Endothelial cell of umbilical vein (primary cell): ENCODE measurements at regions not wholly inside any gene's neighbourhood (a gene's known extent, or its start where the extent isn't known, plus 50 kb on each side); places are given as distances from the start of the nearest gene placed in this dataset.

Experiments used
- BruUV-seq: library from RNA; stranded (reverse); fragments of 400-500 nt; replicated peaks from 2 replicates; lab custom pipeline; 2021; lab: Mats Ljungman, UMichigan
- CTCF ChIA-PET: fragments of 300-600, 350-600 bp; sonication (Branson Sonifier 250); formaldehyde crosslinking; loops from one replicate; lab custom pipeline; 2021; ENCODE audit warnings: antibody characterized with exemption, inconsistent platforms; lab: Charles Lee
- POLR2A ChIA-PET: fragments of 300-600, 350-600 bp; sonication (Branson Sonifier 250); formaldehyde crosslinking; loops from one replicate; lab custom pipeline; 2021; ENCODE audit warnings: antibody characterized with exemption, inconsistent platforms; lab: Charles Lee
- DNase-seq: peaks from one replicate; pipeline ENCODE4 v3.0.0-alpha.2; 2011; ENCODE audit warnings: low read depth, low spot score
- FAIRE-seq: peaks from 2 replicates; lab custom pipeline; 2011; peaks lifted over from hg19 to GRCh38; lab: Jason Lieb, UNC
- H2AFZ ChIP-seq: 2 replicates; pipeline ENCODE4 v1.6.0; 2012; ENCODE audit warnings: low read depth, low read length, control low read depth, inconsistent platforms
- H3K27ac ChIP-seq: 2 replicates; pipeline ENCODE4 v1.5.1; 2011; ENCODE audit warnings: low read depth, mild to moderate bottlenecking, control low read depth, low read length, moderate library complexity; ENCODE audit not compliant: insufficient read depth
- H3K27me3 ChIP-seq, 2 experiments: 2 replicates each; pipeline versions ENCODE4 v1.6.0 to v1.6.1; 2011; ENCODE audit warnings: low read length in 2 of 2, mixed read lengths in 1 of 2; ENCODE audit not compliant: control insufficient read depth in 2 of 2, insufficient read depth in 2 of 2
- H3K36me3 ChIP-seq, 2 experiments: 2 replicates in 1 of 2; 3 replicates in 1 of 2; pipeline ENCODE4 v1.5.1; 2011; ENCODE audit warnings: low read length in 2 of 2, mild to moderate bottlenecking in 1 of 2, moderate library complexity in 1 of 2; ENCODE audit not compliant: control insufficient read depth in 2 of 2, insufficient read depth in 2 of 2; ENCODE audit errors: extremely low read depth in 1 of 2
- H3K4me1 ChIP-seq: 3 replicates; pipeline ENCODE4 v1.5.1; 2011; ENCODE audit warnings: mild to moderate bottlenecking, low read length; ENCODE audit not compliant: control insufficient read depth, insufficient read depth; ENCODE audit errors: extremely low read depth
- H3K4me2 ChIP-seq: 2 replicates; pipeline ENCODE4 v1.6.1; 2011; ENCODE audit warnings: low read length, control low read depth, mixed read lengths; ENCODE audit not compliant: insufficient read depth
- H3K4me3 ChIP-seq, 3 experiments: fragments of 200-600 bp in 1 of 3; sonication (generic), shearing (Covaris generic) in 1 of 3; replicated peaks in 1 of 3; 2 replicates each; pipeline ENCODE4 v1.5.1; 2011 to 2016; ENCODE audit warnings: control low read depth in 3 of 3, low read length in 3 of 3, mild to moderate bottlenecking in 2 of 3, inconsistent platforms in 1 of 3, low read depth in 1 of 3, moderate library complexity in 1 of 3; ENCODE audit not compliant: insufficient read depth in 1 of 3
- H3K79me2 ChIP-seq: 2 replicates; pipeline ENCODE4 v1.6.0; 2012; ENCODE audit warnings: low read length, inconsistent platforms; ENCODE audit not compliant: control insufficient read depth, insufficient read depth
- H3K9ac ChIP-seq: replicated peaks from 2 replicates; pipeline ENCODE3; 2011; ENCODE audit warnings: low read length, control low read depth; ENCODE audit not compliant: insufficient read depth; ENCODE audit errors: extremely low read depth
- H3K9me1 ChIP-seq: replicated peaks from 3 replicates; pipeline ENCODE4 v1.6.0; 2011; ENCODE audit warnings: mild to moderate bottlenecking, low read length; ENCODE audit not compliant: control insufficient read depth, insufficient read depth; ENCODE audit errors: extremely low read depth
- H3K9me3 ChIP-seq: replicated peaks from 2 replicates; pipeline ENCODE4 v1.5.1; 2012; ENCODE audit warnings: low read length, inconsistent platforms; ENCODE audit not compliant: control insufficient read depth, insufficient read depth
- H4K20me1 ChIP-seq: replicated peaks from 2 replicates; pipeline ENCODE3; 2011; ENCODE audit warnings: mild to moderate bottlenecking, low read length; ENCODE audit not compliant: control insufficient read depth, insufficient read depth; ENCODE audit errors: extremely low read depth
- EZH2 ChIP-seq: IDR thresholded peaks from 2 replicates; pipeline ENCODE4 v1.6.1; 2012; ENCODE audit warnings: borderline replicate concordance, low read depth, mild to moderate bottlenecking, moderate library complexity, low read length, inconsistent platforms; ENCODE audit not compliant: severe bottlenecking
- FOS ChIP-seq: IDR thresholded peaks from 2 replicates; pipeline ENCODE4 v1.6.1; 2011; ENCODE audit warnings: mild to moderate bottlenecking, low read length, moderate library complexity, borderline replicate concordance; ENCODE audit not compliant: insufficient read depth
- GATA2 ChIP-seq: IDR thresholded peaks from 2 replicates; pipeline ENCODE4 v1.7.0; 2011; ENCODE audit warnings: low read depth, mild to moderate bottlenecking, moderate library complexity, mixed read lengths, low read length; ENCODE audit not compliant: insufficient read length, insufficient read depth
- JUN ChIP-seq: IDR thresholded peaks from 2 replicates; pipeline ENCODE4 v1.6.1; 2011; ENCODE audit warnings: borderline replicate concordance, low read depth; ENCODE audit not compliant: insufficient read length, insufficient read depth
- MYC ChIP-seq: IDR thresholded peaks from one replicate; pipeline ENCODE4 v1.6.1; 2011; ENCODE audit warnings: mild to moderate bottlenecking, low read depth, low read length
- POLR2A ChIP-seq: IDR thresholded peaks from 2 replicates; pipeline ENCODE4 v1.6.1; 2012; ENCODE audit warnings: low read depth, mild to moderate bottlenecking, control low read depth, low read length
- POLR2AphosphoS5 ChIP-seq: IDR thresholded peaks from 2 replicates; pipeline ENCODE4 v1.6.1; 2012; ENCODE audit warnings: low read depth, mild to moderate bottlenecking, control low read depth, low read length, moderate library complexity; ENCODE audit not compliant: insufficient read depth
- dilution Hi-C: fragments of 300-500 bp; cut with MboI; formaldehyde crosslinking; loops from one replicate; pipeline ENCODE4 v1.15.0; 2019; ENCODE audit warnings: low sequenced_read_pairs; ENCODE audit not compliant: extremely low pct_ligation_motif_present
- intact Hi-C: fragments of 100-400 bp; cut with micrococcal nuclease; formaldehyde crosslinking; loops from one replicate; pipeline ENCODE4 v1.10.0; 2022
- TF ChIP-seq, protein P1 (sequence below), 2 donors: IDR thresholded peaks; 1 replicate in 1 of 2; 2 replicates in 1 of 2; pipeline ENCODE4 v1.5.1; 2011; ENCODE audit warnings: low read length in 2 of 2, mild to moderate bottlenecking in 2 of 2, moderate library complexity in 2 of 2, control low read depth in 1 of 2, inconsistent platforms in 1 of 2, low read depth in 1 of 2; ENCODE audit not compliant: insufficient read depth in 1 of 2; ENCODE audit errors: extremely low read depth in 1 of 2
- TF ChIP-seq, protein P2 (sequence below): IDR thresholded peaks from 2 replicates; pipeline ENCODE4 v1.6.1; 2011; ENCODE audit not compliant: insufficient read depth, insufficient read length

DNA sequence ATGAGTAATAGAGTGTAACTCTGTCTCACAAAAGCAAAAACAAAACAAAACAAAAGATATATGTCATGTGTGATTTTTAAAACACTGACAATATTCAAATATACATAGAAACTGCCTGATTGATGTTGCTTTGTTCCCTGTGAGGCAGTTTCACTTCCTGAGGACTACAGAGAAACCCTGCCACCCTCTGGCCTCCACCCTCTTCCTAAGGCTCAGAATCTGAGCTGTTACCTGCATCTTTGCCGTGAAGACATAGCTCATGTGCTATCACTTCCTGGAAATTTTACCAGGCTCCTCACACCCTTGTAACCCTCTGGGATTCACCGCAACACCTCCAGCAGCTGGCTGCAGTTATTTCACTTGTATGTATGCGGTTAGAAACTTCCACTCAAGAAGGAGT, 831.0 kb downstream of the NLGN4Y start:
- dilution Hi-C loops (no loop called here), intact Hi-C loops (no loop called here)
- ChIA-PET CTCF (no interaction called here), POLR2A (no interaction called here)
- H3K27ac ChIP-seq: no peak overlapping the region
- no peak overlapping the region for H3K9ac ChIP-seq
- no peaks in the 10 kb centered on the region for H3K4me1 ChIP-seq
- H3K36me3 ChIP-seq: no peaks in the 10 kb centered on the region
- TF ChIP-seq, protein P1, sequence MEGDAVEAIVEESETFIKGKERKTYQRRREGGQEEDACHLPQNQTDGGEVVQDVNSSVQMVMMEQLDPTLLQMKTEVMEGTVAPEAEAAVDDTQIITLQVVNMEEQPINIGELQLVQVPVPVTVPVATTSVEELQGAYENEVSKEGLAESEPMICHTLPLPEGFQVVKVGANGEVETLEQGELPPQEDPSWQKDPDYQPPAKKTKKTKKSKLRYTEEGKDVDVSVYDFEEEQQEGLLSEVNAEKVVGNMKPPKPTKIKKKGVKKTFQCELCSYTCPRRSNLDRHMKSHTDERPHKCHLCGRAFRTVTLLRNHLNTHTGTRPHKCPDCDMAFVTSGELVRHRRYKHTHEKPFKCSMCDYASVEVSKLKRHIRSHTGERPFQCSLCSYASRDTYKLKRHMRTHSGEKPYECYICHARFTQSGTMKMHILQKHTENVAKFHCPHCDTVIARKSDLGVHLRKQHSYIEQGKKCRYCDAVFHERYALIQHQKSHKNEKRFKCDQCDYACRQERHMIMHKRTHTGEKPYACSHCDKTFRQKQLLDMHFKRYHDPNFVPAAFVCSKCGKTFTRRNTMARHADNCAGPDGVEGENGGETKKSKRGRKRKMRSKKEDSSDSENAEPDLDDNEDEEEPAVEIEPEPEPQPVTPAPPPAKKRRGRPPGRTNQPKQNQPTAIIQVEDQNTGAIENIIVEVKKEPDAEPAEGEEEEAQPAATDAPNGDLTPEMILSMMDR (IDR thresholded peaks at IDR 0.05; ENCODE audit: extremely low read depth in 1 of 2, insufficient read depth in 1 of 2, low read depth in 1 of 2, low read length in 2 of 2): no peak
- TF ChIP-seq POLR2AphosphoS5 (no peak), FOS (no peak), EZH2 (no peak), JUN (no peak), GATA2 (no peak), MYC (no peak), POLR2A (no peak)
- TF ChIP-seq, protein P2, sequence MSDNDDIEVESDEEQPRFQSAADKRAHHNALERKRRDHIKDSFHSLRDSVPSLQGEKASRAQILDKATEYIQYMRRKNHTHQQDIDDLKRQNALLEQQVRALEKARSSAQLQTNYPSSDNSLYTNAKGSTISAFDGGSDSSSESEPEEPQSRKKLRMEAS: no peak
- no peak for FAIRE-seq
- no peaks in the 10 kb centered on the region for H4K20me1 ChIP-seq
- H3K79me2 ChIP-seq: no peaks in the 10 kb centered on the region
- H2AFZ ChIP-seq: no peak overlapping the region
- no peaks in the 10 kb centered on the region for H3K9me1 ChIP-seq
- H3K4me3 ChIP-seq: no peak overlapping the region
- no peak overlapping the region for H3K4me2 ChIP-seq
- H3K27me3 ChIP-seq: no peaks in the 10 kb centered on the region
- BruUV-seq: no TSS peak
- no peak for DNase-seq
- no peaks in the 10 kb centered on the region for H3K9me3 ChIP-seq
